Fibroblast of lung (primary cell): ENCODE measurements at regions not wholly inside any gene's neighbourhood (a gene's known extent, or its start where the extent isn't known, plus 50 kb on each side); places are given as distances from the start of the nearest gene placed in this dataset.

Source experiments
- DNase-seq, 2 donors: peaks; one replicate each; pipeline versions ENCODE4 v3.0.0 to v3.0.0-alpha.2; 2010; ENCODE audit warnings: low read depth in 2 of 2
- H2AFZ ChIP-seq: 2 replicates; pipeline ENCODE4 v1.5.1; 2012; ENCODE audit warnings: low read length, control low read depth, inconsistent platforms
- H3K27ac ChIP-seq: 2 replicates; pipeline ENCODE4 v1.5.1; 2011; ENCODE audit warnings: low read length, control low read depth; ENCODE audit not compliant: insufficient read depth
- H3K27me3 ChIP-seq: 2 replicates; pipeline ENCODE4 v1.5.1; 2011; ENCODE audit warnings: mild to moderate bottlenecking, low read length; ENCODE audit not compliant: control insufficient read depth, insufficient read depth
- H3K36me3 ChIP-seq: 2 replicates; pipeline ENCODE4 v1.5.1; 2011; ENCODE audit warnings: low read length; ENCODE audit not compliant: control insufficient read depth, insufficient read depth
- H3K4me1 ChIP-seq: 2 replicates; pipeline ENCODE4 v1.5.1; 2011; ENCODE audit warnings: low read length; ENCODE audit not compliant: control insufficient read depth, insufficient read depth; ENCODE audit errors: extremely low read depth
- H3K4me2 ChIP-seq: 2 replicates; pipeline ENCODE4 v1.5.1; 2011; ENCODE audit warnings: low read length, control low read depth; ENCODE audit not compliant: insufficient read depth; ENCODE audit errors: extremely low read depth
- H3K4me3 ChIP-seq, 4 experiments: fragments of 200-600 bp in 1 of 4; sonication (generic) in 1 of 4; replicated peaks in 1 of 4; 2 replicates each; pipeline ENCODE4 v1.5.1; 2011 to 2016; ENCODE audit warnings: low read length in 4 of 4, low read depth in 3 of 4, mild to moderate bottlenecking in 3 of 4, control low read depth in 2 of 4, inconsistent platforms in 1 of 4, mixed read lengths in 1 of 4; ENCODE audit not compliant: insufficient read depth in 1 of 4; ENCODE audit errors: control extremely low read depth in 1 of 4
- H3K79me2 ChIP-seq: 2 replicates; pipeline ENCODE4 v1.5.1; 2012; ENCODE audit warnings: mild to moderate bottlenecking, low read length, inconsistent platforms; ENCODE audit not compliant: control insufficient read depth, insufficient read depth
- H3K9ac ChIP-seq: 2 replicates; pipeline ENCODE4 v1.5.1; 2011; ENCODE audit warnings: mild to moderate bottlenecking, low read length, control low read depth; ENCODE audit not compliant: insufficient read depth
- H3K9me3 ChIP-seq: 2 replicates; pipeline ENCODE4 v1.5.1; 2012; ENCODE audit warnings: low read depth, low read length; ENCODE audit not compliant: control insufficient read depth, insufficient read depth
- H4K20me1 ChIP-seq: 2 replicates; pipeline ENCODE4 v1.5.1; 2011; ENCODE audit warnings: low read length; ENCODE audit not compliant: control insufficient read depth, insufficient read depth; ENCODE audit errors: extremely low read depth
- CTCF ChIP-seq, 2 donors: IDR thresholded peaks in 1 of 2; conservative IDR thresholded peaks in 1 of 2; 1 replicate in 1 of 2; 2 replicates in 1 of 2; pipeline ENCODE4 v1.5.1; 2011 to 2012; ENCODE audit warnings: low read length in 2 of 2, control low read depth in 1 of 2, inconsistent platforms in 1 of 2, low read depth in 1 of 2, mild to moderate bottlenecking in 1 of 2
- EZH2 ChIP-seq: IDR thresholded peaks from 2 replicates; pipeline ENCODE4 v1.5.1; 2012; ENCODE audit warnings: low read length, control low read depth, mild to moderate bottlenecking; ENCODE audit errors: missing control alignments

- no peak overlapping the region for H3K27ac ChIP-seq
- no peaks in the 10 kb centered on the region for H3K79me2 ChIP-seq
- H3K4me2 ChIP-seq: no peak overlapping the region
- no peaks in the 10 kb centered on the region for H3K9me3 ChIP-seq
- TF ChIP-seq EZH2 (no peak), CTCF (conservative IDR thresholded peaks at IDR 0.05 in 1 of 2, IDR thresholded peaks at IDR 0.05 in 1 of 2; ENCODE audit: low read depth in 1 of 2, low read length in 2 of 2) (no peak)
- H3K36me3 ChIP-seq: no peaks in the 10 kb centered on the region
- H3K4me3 ChIP-seq: no peak overlapping the region
- DNase-seq: no peak
- no peaks in the 10 kb centered on the region for H3K27me3 ChIP-seq
- no peaks in the 10 kb centered on the region for H4K20me1 ChIP-seq
- no peaks in the 10 kb centered on the region for H3K4me1 ChIP-seq
- no peak overlapping the region for H3K9ac ChIP-seq
- H2AFZ ChIP-seq: no peak overlapping the region
Measured at GRCh38 chr6:166853371-166854325, 102.7 kb downstream of the RNASET2 start.

GRCh38 chr6:166852451-166852975 is 103.8 kb downstream of the RNASET2 start:
- no peaks in the 10 kb centered on the region for H3K27me3 ChIP-seq
- no peak for DNase-seq
- no peaks in the 10 kb centered on the region for H3K4me1 ChIP-seq
- no peaks in the 10 kb centered on the region for H3K79me2 ChIP-seq
- H3K4me2 ChIP-seq: no peak overlapping the region
- no peak overlapping the region for H3K4me3 ChIP-seq
- H3K9ac ChIP-seq: no peak overlapping the region
- no peaks in the 10 kb centered on the region for H3K9me3 ChIP-seq
- no peak for TF ChIP-seq EZH2
- TF ChIP-seq CTCF (conservative IDR thresholded peaks at IDR 0.05 in 1 of 2, IDR thresholded peaks at IDR 0.05 in 1 of 2; ENCODE audit: low read depth in 1 of 2, low read length in 2 of 2): no peak
- no peaks in the 10 kb centered on the region for H3K36me3 ChIP-seq
- no peak overlapping the region for H2AFZ ChIP-seq
- no peaks in the 10 kb centered on the region for H4K20me1 ChIP-seq
- no peak overlapping the region for H3K27ac ChIP-seq

DNA sequence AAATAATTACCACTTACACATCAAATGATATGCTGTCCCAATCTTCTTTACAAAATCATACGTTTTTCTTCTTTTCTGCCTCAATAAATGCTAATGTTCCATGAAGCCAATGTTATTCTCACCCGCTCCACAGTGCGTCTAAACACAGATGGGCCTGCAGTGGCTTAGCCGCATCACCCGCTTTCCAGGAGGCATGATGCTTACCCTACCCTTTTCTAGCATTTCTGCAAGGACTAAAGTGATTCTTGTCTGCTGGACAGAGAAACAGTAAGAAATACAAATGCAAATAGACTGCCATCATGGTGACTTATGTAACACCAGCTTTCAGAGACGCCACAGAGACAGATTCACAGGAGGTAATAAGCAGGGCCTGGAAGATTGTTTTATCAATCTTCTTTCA is 104.4 kb downstream of the RNASET2 start:
- Histone ChIP-seq H3K4me3 (no peak overlapping the region), H3K27ac (no peak overlapping the region), H3K27me3 (no peaks in the 10 kb centered on the region), H3K9me3 (no peaks in the 10 kb centered on the region), H3K4me2 (no peak overlapping the region), H2AFZ (no peak overlapping the region), H3K79me2 (no peaks in the 10 kb centered on the region), H4K20me1 (no peaks in the 10 kb centered on the region), H3K36me3 (no peaks in the 10 kb centered on the region), H3K4me1 (no peaks in the 10 kb centered on the region), H3K9ac (no peak overlapping the region)
- TF ChIP-seq CTCF (conservative IDR thresholded peaks at IDR 0.05 in 1 of 2, IDR thresholded peaks at IDR 0.05 in 1 of 2; ENCODE audit: low read depth in 1 of 2, low read length in 2 of 2) (no peak), EZH2 (no peak)
- DNase-seq: no peak
